ENCODE measurements at regions not wholly inside any gene's neighbourhood (a gene's known extent, or its start where the extent isn't known, plus 50 kb on each side); places are given as distances from the start of the nearest gene placed in this dataset.

- TF ChIP-seq CTCF (conservative IDR thresholded peaks at IDR 0.05 in 1 of 2, IDR thresholded peaks at IDR 0.05 in 1 of 2; ENCODE audit: low read depth in 1 of 2, low read length in 2 of 2) (no peak), EZH2 (IDR thresholded peaks at IDR 0.05; ENCODE audit: low read length, missing control alignments) (no peak)
Observed at GRCh38 chr3:29022976-29023375, 257.9 kb upstream of the RBMS3 start.

All from fibroblast of lung (primary cell).